NCI-H146 treated with DMSO at 0.1 percent for 48 hours (cell line): ENCODE measurements at regions not wholly inside any gene's neighbourhood (a gene's known extent, or its start where the extent isn't known, plus 50 kb on each side); places are given as distances from the start of the nearest gene placed in this dataset.
"Not testable (repeated sequence)": the region's sequence is repeated elsewhere in the genome, so short reads cannot be mapped to it uniquely, and the experiment has no call there.

Source experiments
- DNase-seq: peaks from one replicate; lab custom pipeline; 2025; ENCODE audit not compliant: unreplicated experiment; lab: John Stamatoyannopoulos, UW

GRCh38 chr15:46088486-46089445 is 453.9 kb downstream of the SQOR start:
- no peak for DNase-seq

- DNase-seq = peak; percentile 82
These were observed 454.7 kb downstream of the SQOR start for GRCh38 chr15:46089467-46089935.

- DNase-seq = peak; percentile 61
These were observed 457.1 kb downstream of the SQOR start for GRCh38 chr15:46091860-46092450.

- not testable (repeated sequence) for DNase-seq
These were observed 463.2 kb downstream of the SQOR start for GRCh38 chr15:46098006-46098405.

- DNase-seq = no peak
These were observed 475.9 kb downstream of the SQOR start for GRCh38 chr15:46110755-46111154.

- DNase-seq = no peak
These were observed 476.9 kb downstream of the SQOR start for GRCh38 chr15:46111730-46112129.

- DNase-seq = no peak
These were observed 482.2 kb downstream of the SQOR start for GRCh38 chr15:46117071-46117470.

GRCh38 chr15:46120713-46121112 is 485.9 kb downstream of the SQOR start:
- no peak for DNase-seq

- no peak for DNase-seq
These were observed 486.6 kb downstream of the SQOR start for GRCh38 chr15:46121441-46121840.

- no peak for DNase-seq
These were observed 491.8 kb downstream of the SQOR start for GRCh38 chr15:46126581-46126980.

- DNase-seq = no peak
These were observed 492.6 kb downstream of the SQOR start for GRCh38 chr15:46127361-46127874.

GRCh38 chr15:46129145-46129544 is 494.3 kb downstream of the SQOR start:
- DNase-seq = no peak

GRCh38 chr15:46131876-46132275 is 497.0 kb downstream of the SQOR start:
- DNase-seq = no peak

GRCh38 chr15:46137443-46137842 is 502.6 kb downstream of the SQOR start:
- DNase-seq = no peak

GRCh38 chr15:46146002-46146401 is 511.2 kb downstream of the SQOR start:
- DNase-seq = no peak

- DNase-seq = no peak
These were observed 512.1 kb downstream of the SQOR start for GRCh38 chr15:46146915-46147314.

- no peak for DNase-seq
These were observed 517.0 kb downstream of the SQOR start for GRCh38 chr15:46151786-46152185.

- DNase-seq = no peak
These were observed 531.9 kb downstream of the SQOR start for GRCh38 chr15:46166750-46167149.

GRCh38 chr15:46170326-46170725 is 535.5 kb downstream of the SQOR start:
- no peak for DNase-seq

- no peak for DNase-seq
These were observed 539.3 kb downstream of the SQOR start for GRCh38 chr15:46174122-46174521.

GRCh38 chr15:46177219-46177618 is 542.4 kb downstream of the SQOR start:
- no peak for DNase-seq

GRCh38 chr15:46178138-46178537 is 543.3 kb downstream of the SQOR start:
- DNase-seq = no peak
